ENCODE measurements at regions not wholly inside any gene's neighbourhood (a gene's known extent, or its start where the extent isn't known, plus 50 kb on each side); places are given as distances from the start of the nearest gene placed in this dataset.

DNA sequence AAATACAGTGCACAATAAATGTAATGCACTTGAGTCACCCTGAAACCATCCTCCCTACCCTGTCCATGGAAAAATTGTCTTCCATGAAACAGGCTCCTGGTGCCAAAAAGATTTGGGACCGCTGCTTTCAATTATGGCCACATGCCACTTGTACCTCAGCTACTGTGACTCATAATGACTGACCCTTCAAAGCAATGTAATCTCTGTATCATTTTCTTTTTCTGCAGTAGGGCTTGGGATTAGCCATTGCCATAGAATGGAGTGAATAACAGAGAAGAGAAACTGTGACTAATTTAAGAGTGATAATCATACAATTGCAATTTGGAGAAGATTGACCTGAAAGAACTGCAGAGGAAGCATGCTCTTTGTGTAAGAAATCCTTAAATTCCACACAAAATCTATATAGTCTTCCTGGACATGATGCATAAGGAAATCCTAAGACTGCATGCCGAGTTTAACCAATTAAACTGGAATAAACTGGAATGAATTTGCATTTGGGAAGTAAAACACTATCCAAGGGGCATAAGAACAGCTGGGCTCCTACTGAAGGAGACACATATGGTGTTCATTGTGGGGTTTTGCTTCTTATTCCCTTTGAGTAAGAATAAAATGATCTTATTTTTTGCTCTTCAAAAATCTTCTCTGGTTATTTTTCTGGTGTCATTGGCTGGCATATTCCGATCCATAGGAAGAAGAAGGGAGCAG, 59.5 kb upstream of the SLC7A1 start:
- no peak for DNase-seq (ENCODE audit: low spot score)

DNA sequence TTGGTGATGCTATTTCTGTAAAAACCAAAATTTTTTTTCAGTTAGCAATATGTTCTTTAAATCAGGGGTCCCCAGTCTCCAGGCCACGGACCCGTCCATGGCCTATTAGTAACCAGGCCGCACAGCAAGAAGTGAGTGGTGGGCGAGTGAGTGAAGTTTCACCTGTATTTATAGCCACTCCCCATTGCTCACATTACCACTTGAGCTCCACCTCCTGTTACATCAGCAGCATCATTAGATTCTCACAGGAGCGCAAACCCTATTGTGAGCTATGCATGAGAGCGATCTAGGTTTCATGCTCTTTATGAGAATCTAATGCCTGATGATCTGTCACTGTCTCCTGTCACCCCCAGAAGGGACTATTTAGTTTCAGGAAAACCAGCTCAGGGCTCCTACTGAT, 58.9 kb upstream of the SLC7A1 start:
- no peak for DNase-seq (ENCODE audit: low spot score)

DNA sequence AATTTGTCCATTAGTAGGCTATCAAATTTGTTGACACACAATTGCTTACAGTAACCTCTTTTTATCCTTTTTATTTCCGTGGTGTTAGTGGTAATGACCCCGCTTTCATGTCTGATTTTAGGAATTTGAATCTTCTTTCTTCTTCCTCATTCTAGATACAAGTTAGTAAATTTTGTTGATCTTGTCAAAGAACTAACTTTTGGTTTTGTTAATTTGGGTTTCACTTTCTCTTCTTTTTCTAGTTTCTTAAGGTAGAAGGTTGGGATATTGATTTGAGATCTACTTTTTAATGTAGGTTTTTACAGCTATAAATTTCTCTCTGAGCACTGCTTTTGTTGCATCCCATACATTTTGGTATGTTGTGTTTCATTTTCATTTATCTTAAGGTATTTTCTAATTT, 53.3 kb upstream of the SLC7A1 start:
- no peak for DNase-seq (ENCODE audit: low spot score)
